Superior temporal gyrus (tissue), 1 donor: ENCODE measurements at regions not wholly inside any gene's neighbourhood (a gene's known extent, or its start where the extent isn't known, plus 50 kb on each side); places are given as distances from the start of the nearest gene placed in this dataset.
A peak's percentile ranks its signal among the peaks of the same experiment; 100 is the strongest.

Experiments
- DNase-seq: peaks from one replicate; pipeline ENCODE4 v3.0.0-alpha.2; 2016; ENCODE audit errors: extremely low spot score

GRCh38 chr6:150651808-150652470, 52.3 kb downstream of the PLEKHG1 start:
- DNase-seq, result no peak

DNA sequence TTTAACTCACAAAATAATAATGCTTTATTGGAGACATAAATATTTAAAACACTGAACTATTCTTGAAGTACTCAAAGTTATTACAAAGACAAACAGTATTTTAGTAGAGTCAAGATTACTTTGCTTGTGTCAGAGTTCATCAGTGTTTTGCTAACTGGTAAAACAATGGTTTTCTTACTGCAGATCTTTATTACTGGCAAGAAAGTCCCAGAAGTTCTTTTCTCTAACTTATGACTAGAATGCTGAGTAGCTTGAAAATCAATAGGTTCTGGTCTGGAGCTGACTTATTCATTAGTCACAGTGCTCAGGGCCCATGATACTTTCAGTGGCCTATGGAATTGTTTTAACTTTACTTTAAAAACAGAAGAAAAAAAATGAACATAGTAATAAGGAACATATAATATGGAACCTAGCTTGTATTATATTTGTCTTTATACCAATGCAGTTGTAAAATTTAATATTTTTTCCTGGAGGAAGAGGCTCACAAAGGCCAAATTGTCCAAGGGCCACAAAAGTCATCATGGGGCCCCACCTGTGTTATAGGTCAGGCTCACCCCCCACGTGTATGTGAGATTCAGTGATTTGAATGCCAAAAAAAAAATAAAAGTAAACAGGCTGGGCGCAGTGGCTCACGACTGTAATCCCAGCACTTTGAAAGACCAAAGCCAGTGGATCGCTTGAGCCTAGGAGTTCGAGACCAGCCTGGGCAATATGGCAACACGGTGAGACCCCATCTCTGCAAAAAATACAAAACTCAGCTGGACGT, 53.3 kb downstream of the PLEKHG1 start:
- no peak for DNase-seq

- no peak for DNase-seq
Observed at GRCh38 chr6:150654608-150655007, 54.9 kb downstream of the PLEKHG1 start.

DNA sequence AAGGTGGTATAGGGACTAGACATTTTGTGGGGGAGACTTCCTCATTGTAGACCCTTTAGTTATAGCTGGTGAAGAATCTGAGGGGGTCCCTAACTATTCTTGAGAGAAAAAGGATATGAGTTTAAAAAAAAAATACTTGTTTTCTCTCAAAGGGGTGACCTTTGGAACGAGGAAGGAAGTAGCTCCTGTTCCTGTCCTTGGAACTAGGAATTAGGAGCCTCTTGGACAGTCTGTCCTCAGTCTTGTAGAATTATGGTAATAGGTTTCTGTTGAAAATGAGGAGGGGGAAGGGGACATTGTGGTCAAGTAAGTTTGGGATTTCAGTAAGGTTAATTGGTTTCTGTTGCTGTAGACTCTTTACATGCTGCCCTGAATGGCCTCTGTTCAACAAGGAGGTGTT, 56.5 kb downstream of the PLEKHG1 start:
- no peak for DNase-seq

GRCh38 chr6:150658421-150658820, 58.7 kb downstream of the PLEKHG1 start:
- DNase-seq, result no peak

GRCh38 chr6:150659046-150659763, 59.5 kb downstream of the PLEKHG1 start:
- no peak for DNase-seq

DNA sequence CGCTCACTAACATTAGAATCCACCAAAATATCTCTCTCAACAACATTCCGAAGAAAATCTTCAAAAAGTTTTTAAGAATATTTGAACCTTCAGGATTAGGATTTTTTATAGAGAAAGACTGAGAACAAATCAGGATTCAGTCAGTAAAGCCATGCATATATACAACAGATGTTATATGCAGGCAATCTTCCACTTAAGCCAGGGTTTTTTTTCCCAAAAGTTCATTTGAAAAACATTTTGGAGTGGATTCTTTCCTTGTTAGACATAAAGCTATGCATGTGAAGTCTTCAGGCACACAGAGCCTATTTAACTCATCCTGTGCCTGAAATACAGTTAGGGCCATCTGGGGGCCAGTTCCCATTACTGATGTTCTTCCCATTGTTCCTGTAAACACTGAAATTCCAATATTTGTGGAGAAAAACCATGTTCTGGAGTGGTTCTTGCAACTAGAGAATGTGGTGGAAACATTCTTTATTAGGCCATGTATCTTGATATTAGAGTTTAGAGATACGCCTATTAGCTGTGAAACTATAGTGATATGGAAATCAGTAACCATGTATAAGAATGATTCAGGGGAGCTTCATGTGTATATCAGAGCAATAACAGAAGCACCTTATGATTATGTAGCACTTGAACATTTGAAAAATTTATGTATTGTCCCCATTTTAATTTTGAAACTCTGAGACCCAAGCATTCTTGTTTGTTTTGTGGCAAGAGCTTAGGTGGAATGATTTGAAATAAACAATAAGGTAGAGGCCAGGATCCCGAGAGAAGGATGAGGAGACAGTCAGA, 61.7 kb downstream of the PLEKHG1 start:
- DNase-seq, result no peak

- no peak for DNase-seq
Observed at GRCh38 chr6:150662814-150663213, 63.1 kb downstream of the PLEKHG1 start.

DNA sequence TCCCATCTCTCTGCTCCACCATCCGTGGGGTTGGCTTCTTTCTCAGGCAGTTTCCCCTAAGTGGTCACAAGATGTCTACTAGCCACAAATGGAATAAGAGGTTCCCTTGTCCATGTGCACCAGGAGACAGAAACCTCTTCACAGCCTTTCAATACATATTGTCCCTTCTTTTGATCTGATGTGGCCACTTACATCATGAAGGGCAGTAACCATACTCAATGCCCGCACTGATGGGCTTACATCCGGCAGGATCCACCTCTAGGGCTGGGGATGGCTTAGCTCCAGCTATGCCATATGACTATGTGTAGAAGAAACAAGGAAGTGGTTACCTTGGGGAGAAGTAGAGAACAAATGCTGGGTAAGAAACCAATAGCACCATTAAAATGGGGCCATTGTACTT, 64.4 kb downstream of the PLEKHG1 start:
- no peak for DNase-seq

DNA sequence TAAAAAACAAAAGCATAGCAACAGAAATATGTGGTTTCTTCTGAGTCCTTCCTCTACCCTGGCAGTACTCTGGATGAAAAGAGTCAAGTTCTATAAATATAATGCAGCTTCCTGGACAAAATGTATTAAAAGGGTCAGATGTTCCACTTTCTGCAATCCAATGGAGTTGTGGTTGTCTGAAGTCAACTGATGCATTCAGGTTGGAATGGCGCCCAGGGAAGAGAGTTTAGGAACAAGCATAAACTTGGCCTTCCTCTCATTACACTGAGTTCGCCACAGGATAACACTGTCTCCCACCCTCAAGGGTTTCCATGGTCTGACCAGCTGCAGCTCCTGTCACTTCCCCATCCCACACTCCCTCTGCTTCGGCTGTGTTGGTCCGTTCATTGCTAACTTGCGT, 66.4 kb downstream of the PLEKHG1 start:
- DNase-seq, result no peak

DNA sequence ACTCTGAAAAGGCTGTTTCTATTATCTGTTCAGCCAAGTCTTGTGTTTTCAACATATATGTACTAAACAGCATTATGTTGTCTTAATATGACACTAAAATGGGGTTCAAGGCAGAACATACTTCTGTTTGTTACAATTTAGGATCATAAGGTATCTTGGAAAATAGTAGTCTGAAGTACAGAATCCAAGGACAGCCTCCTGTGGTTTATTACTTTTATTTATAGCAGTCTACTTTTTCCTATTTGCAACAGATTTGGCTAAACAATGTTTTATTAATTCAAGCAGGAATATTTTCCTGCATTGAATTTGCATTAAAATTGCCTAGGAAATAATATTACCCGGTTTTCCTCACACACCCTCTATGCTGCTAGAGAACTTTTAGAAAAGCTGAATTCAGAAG, 67.7 kb downstream of the PLEKHG1 start:
- no peak for DNase-seq

- peak; percentile 65 for DNase-seq
Observed at GRCh38 chr6:150667977-150668716, 68.5 kb downstream of the PLEKHG1 start.

GRCh38 chr6:150668900-150669302, 69.2 kb downstream of the PLEKHG1 start:
- no peak for DNase-seq

- DNase-seq, result no peak
Observed at GRCh38 chr6:150670311-150670710, 70.6 kb downstream of the PLEKHG1 start.

DNA sequence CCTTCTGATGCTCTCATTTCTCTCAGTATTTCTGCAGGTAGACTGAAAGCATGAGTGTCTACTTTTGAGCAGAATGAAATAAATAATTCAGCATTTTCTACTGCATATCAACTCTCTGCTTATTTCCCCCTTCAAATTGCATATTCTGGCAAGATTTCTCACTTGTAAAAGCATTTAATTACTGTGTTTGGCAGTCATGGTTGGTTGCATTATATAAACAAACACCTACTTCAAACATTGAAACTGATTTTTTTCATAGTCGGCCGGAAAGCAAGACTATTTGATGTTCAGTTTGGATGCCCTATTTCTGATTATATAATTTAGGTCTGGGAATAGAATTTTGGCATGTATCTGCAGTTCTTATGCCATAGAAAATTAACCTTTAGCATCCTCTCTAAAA, 73.1 kb downstream of the PLEKHG1 start:
- DNase-seq, result no peak

DNA sequence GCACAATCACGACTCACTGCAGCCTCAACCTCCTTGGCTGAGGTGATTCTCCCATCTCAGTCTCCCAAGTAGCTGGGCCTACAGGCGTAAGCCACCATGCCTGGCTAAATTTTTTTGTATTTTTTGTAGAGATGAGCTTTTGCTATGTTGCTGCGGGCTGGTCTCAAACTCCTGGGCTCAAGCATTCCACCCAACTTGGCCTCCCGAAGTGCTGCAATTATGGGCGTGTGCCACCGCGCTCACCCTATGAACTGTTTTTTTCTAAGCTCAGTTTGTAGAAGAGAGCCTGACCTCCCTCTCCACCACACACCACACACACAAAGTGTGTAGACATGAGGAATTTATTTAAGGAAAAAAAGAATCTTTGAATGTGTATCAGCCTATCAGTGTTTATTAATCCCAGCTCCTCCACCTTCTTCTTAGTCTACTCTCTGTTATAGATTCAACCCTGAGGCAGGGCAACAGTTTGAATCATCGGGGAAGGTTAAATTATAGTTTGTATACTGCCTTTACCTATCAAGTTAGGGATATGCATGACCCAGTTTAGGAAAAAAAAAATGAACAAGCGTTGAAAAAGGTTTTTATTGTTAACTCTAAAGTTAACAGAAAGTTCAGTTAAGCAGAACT, 74.1 kb downstream of the PLEKHG1 start:
- no peak for DNase-seq

- no peak for DNase-seq
Observed at GRCh38 chr6:150676344-150676743, 76.7 kb downstream of the PLEKHG1 start.

DNA sequence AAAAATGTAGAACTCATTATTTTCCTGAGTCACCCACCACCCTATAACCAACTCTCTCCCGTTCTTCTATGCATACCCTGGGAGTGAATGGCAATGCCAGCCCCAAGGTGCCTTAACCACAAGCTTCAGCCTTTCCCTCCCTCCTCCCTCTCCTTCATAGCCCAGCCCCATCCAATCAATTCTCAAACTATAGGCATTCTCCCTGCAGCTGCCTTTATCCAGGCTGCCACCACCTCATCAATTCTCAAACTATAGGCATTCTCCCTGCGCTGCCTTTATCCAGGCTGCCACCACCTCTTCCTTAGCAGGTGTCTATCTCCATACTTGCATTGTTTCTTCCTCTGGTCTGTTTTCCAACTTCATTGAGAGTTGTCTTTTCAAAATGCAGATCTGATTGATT, 77.1 kb downstream of the PLEKHG1 start:
- no peak for DNase-seq

GRCh38 chr6:150680510-150680909, 80.8 kb downstream of the PLEKHG1 start:
- DNase-seq, result no peak

- DNase-seq, result no peak
Observed at GRCh38 chr6:150681578-150682395, 82.1 kb downstream of the PLEKHG1 start.
